ENCODE measurements at regions not wholly inside any gene's neighbourhood (a gene's known extent, or its start where the extent isn't known, plus 50 kb on each side); places are given as distances from the start of the nearest gene placed in this dataset.

DNA sequence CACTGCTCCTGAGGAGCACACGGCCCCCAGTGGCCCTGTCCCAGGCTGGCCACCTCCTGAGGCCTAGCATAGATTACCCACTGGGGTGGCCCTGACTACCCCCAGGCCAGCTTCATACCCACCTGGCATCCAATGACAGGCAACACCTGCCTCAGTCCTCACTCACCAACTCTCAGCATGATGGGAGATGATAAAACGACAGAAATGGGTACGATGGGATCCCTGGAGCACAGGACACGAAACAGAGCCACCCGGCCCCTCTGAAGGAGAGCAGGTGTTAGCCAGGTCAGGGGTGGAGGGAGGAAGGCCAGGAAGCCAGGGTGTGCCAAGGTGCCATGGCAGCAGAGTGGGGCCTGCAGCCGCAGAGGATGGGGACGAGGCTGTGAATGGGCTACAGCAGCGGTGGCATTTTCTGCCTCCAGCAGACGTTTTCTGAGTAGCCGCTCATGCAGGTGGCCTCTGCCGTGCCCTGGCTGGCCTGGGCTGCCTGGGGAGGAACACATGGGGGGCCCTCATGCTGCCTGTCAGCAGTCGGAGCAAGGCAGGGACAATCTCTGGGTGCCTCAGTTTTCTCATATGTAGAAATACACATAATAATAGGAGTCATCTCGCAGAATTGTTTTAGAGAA, 50.2 kb upstream of the FGF3 start:
- TF ChIP-seq, protein P1, sequence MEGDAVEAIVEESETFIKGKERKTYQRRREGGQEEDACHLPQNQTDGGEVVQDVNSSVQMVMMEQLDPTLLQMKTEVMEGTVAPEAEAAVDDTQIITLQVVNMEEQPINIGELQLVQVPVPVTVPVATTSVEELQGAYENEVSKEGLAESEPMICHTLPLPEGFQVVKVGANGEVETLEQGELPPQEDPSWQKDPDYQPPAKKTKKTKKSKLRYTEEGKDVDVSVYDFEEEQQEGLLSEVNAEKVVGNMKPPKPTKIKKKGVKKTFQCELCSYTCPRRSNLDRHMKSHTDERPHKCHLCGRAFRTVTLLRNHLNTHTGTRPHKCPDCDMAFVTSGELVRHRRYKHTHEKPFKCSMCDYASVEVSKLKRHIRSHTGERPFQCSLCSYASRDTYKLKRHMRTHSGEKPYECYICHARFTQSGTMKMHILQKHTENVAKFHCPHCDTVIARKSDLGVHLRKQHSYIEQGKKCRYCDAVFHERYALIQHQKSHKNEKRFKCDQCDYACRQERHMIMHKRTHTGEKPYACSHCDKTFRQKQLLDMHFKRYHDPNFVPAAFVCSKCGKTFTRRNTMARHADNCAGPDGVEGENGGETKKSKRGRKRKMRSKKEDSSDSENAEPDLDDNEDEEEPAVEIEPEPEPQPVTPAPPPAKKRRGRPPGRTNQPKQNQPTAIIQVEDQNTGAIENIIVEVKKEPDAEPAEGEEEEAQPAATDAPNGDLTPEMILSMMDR (IDR thresholded peaks at IDR 0.05; ENCODE audit: low read depth, low read length, missing control alignments), result no peak
- H3K4me3 ChIP-seq (ENCODE audit: low read depth, low read length), result no peak overlapping the region
- no peak for DNase-seq (ENCODE audit: low read depth)

GRCh38 chr11:69870766-69871165, 51.5 kb upstream of the FGF3 start:
- TF ChIP-seq, protein P1 (IDR thresholded peaks at IDR 0.05; ENCODE audit: low read depth, low read length, missing control alignments), result no peak
- DNase-seq (ENCODE audit: low read depth), result no peak
- H3K4me3 ChIP-seq (ENCODE audit: low read depth, low read length), result no peak overlapping the region

DNA sequence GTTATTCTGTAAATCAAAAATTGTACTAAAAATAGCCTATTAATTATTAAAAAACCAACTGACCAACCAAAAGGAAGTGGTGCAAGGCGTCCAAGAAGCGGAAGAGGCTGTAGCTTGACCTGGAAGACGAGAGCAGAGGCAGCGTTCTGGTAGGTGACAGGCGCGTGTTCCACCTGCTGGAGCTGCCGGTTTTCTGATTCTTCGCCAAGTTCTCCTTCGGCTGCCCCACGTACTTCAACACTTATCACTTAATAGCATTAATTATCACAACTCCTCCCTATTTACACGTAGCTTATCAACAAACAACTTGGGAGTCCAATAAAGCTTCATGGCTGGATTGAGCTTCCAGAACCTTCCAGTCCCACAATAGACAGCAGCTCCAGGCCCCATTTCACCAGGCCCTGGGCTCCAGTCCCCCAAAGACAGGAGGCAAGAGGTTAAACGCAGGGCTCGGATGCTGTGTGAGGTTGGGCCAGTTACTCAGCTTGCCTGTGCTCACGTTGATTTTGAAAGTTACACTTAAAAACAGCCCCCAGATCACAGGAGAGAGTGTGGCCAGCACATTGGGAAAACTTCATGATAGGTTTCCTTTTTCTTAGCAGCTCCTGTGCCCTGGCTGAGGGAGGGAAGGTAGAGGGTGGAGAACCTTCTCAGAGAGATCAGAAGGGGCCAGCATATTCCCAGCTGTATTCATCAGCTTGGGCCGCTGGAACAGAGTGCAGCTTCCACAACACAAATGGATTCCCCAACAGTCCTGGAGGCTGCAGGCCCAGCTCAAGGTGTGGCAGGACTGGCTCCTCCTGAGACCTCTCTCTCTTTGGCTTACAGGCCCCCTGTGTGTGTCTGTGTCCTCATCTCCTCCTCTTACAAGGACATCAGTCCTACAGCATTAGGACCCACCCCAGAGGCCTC, 54.2 kb upstream of the FGF3 start:
- no peak for DNase-seq (ENCODE audit: low read depth)
- no peak overlapping the region for H3K4me3 ChIP-seq (ENCODE audit: low read depth, low read length)
- TF ChIP-seq, protein P1 (IDR thresholded peaks at IDR 0.05; ENCODE audit: low read depth, low read length, missing control alignments), result no peak

DNA sequence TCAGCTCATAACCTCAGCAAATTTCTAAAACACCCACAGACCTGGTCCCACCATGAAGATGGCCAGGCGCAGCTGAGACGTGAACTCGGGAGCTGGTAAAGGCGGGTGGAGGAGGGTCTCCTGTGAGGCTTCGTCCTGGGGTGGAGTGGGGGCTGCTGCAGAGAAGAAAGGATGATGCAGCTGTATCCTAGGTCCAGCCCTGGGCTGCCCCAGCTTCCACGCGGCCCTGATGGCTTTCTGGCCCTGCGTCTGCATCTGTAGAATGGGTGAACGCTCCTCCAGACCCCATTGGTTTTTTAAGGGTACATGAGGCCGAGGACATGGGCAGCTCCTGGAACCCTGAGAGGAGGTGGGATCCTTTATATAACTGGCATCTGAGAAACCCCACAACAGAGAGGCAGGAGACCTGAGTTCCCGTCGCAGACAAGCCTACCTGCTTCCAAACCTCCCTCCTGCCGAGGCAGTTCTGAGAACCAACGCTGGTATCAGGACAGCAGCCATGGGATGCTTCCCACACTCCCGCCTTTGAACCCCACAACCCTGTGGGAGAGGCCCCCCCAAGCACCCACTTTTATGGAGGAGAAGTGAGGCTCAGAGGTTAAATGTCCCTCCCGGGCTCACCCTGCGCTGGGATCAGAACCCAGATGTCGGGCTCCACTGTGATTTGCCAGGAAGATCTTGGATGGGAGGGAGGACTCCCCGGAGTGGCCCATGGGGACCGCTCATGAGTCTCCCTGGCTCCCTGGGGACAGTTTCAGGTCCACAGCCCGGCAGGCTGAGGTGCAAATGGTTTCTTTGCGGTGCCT, 55.2 kb upstream of the FGF3 start:
- no peak overlapping the region for H3K4me3 ChIP-seq (ENCODE audit: low read depth, low read length)
- TF ChIP-seq, protein P1 (IDR thresholded peaks at IDR 0.05; ENCODE audit: low read depth, low read length, missing control alignments), result no peak
- DNase-seq (ENCODE audit: low read depth), result no peak

- no peak for DNase-seq (ENCODE audit: low read depth)
- TF ChIP-seq, protein P1 (IDR thresholded peaks at IDR 0.05; ENCODE audit: low read depth, low read length, missing control alignments), result no peak
- no peak overlapping the region for H3K4me3 ChIP-seq (ENCODE audit: low read depth, low read length)
These were observed 55.9 kb upstream of the FGF3 start for GRCh38 chr11:69874984-69875624.

GRCh38 chr11:69876013-69876412, 56.8 kb upstream of the FGF3 start:
- TF ChIP-seq, protein P1 (IDR thresholded peaks at IDR 0.05; ENCODE audit: low read depth, low read length, missing control alignments), result no peak
- no peak for DNase-seq (ENCODE audit: low read depth)

More at GRCh38 chr11:69876013-69876412, 56.8 kb upstream of the FGF3 start:
- no peak overlapping the region for H3K4me3 ChIP-seq (ENCODE audit: low read depth, low read length)

All from GM12864 (cell line).